Stimulated activated CD4-positive, alpha-beta T cell treated with anti-CD3 and anti-CD28 coated beads, Interleukin-4, amount 100 ng/mL, for 24 hours (primary cell): ENCODE measurements at regions not wholly inside any gene's neighbourhood (a gene's known extent, or its start where the extent isn't known, plus 50 kb on each side); places are given as distances from the start of the nearest gene placed in this dataset.

ENCODE experiments used
- DNase-seq: peaks from one replicate; pipeline ENCODE4 v3.0.0-alpha.2; 2020

- DNase-seq: no peak
These were observed 180.4 kb downstream of the DLL1 start for GRCh38 chr6:170110201-170111140.

GRCh38 chr6:170108890-170109587 lies 181.8 kb downstream of the DLL1 start:
- DNase-seq: peak; percentile 1

GRCh38 chr6:170108456-170108855 lies 182.4 kb downstream of the DLL1 start:
- no peak for DNase-seq

GRCh38 chr6:170107606-170108222 lies 183.2 kb downstream of the DLL1 start:
- no peak for DNase-seq

- peak; percentile 2 for DNase-seq
These were observed 183.9 kb downstream of the DLL1 start for GRCh38 chr6:170106906-170107525.

GRCh38 chr6:170102582-170103481 lies 188.0 kb downstream of the DLL1 start:
- peak; percentile 2 for DNase-seq

GRCh38 chr6:170102038-170102437 lies 188.8 kb downstream of the DLL1 start:
- DNase-seq: peak; percentile 1

GRCh38 chr6:170101281-170102035 lies 189.4 kb downstream of the DLL1 start:
- peak; percentile 2 for DNase-seq

- DNase-seq: peak; percentile 2
These were observed 190.8 kb downstream of the DLL1 start for GRCh38 chr6:170100046-170100445.

GRCh38 chr6:170099387-170099786 lies 191.5 kb downstream of the DLL1 start:
- peak; percentile 1 for DNase-seq

GRCh38 chr6:170098428-170099170 lies 192.3 kb downstream of the DLL1 start:
- DNase-seq: peak; percentile 1

- DNase-seq: peak; percentile 1
These were observed 193.1 kb downstream of the DLL1 start for GRCh38 chr6:170097505-170098427.

GRCh38 chr6:170096803-170097504 lies 193.9 kb downstream of the DLL1 start:
- DNase-seq: peak; percentile 2

GRCh38 chr6:170096191-170096802 lies 194.6 kb downstream of the DLL1 start:
- peak; percentile 1 for DNase-seq

GRCh38 chr6:170095273-170095981 lies 195.5 kb downstream of the DLL1 start:
- DNase-seq: peak; percentile 1

GRCh38 chr6:170094686-170095272 lies 196.1 kb downstream of the DLL1 start:
- peak; percentile 1 for DNase-seq
